Peyer's patch (tissue), 4 donors: ENCODE measurements at regions not wholly inside any gene's neighbourhood (a gene's known extent, or its start where the extent isn't known, plus 50 kb on each side); places are given as distances from the start of the nearest gene placed in this dataset.

ENCODE experiments used
- POLR2A ChIP-seq, 2 donors: fragments of 450-650 bp; IDR thresholded peaks; one replicate each; pipeline ENCODE4 v1.5.1; 2017; ENCODE audit warnings: antibody characterized with exemption in 2 of 2, mild to moderate bottlenecking in 2 of 2, moderate library complexity in 2 of 2
- TF ChIP-seq, protein P1 (sequence below), 6 experiments: fragments of 450-650 bp in 4 of 6; fragments of 200-600 bp in 2 of 6; sonication (generic) in 1 of 6; IDR thresholded peaks; one replicate each; pipeline ENCODE4 v1.5.1; 2017 to 2019; ENCODE audit warnings: antibody characterized with exemption in 6 of 6, mild to moderate bottlenecking in 3 of 6, moderate library complexity in 1 of 6

DNA sequence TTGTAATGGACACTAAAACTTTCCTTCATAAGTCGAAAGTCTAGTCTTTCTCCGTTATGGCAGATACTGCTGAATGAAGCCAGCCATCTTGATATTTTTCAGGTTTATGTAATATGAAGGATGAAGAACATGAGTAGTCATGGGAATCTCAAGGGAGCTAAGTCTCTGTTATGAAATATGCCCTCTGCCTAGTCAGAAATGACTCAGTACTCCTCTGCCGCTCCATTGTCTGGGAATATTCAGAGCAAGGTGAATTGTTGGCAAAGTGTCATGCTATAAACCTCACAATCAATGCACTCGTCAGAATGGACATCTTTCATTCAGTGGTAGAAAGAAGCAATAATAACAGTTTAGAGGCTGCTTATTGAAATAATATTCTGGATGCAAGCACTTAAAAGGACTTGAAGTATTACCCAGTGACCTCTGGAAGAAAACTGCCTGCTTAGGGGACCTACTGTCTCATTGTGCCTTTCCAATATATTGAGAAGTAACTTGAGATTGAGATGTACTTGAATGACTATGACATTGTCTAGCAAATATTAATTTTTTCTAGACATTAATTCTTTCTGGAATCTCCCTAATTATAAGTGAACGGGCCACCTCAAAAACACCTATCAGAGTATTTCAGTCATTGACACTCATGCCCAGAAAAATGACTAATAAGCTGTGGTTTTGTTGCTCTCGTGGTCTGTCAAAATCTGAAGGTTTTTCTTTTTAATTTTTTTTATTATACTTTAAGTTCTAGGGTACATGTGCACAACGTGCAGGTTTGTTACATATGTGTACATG, 1011.5 kb upstream of the ACO1 start:
- TF ChIP-seq, protein P1, sequence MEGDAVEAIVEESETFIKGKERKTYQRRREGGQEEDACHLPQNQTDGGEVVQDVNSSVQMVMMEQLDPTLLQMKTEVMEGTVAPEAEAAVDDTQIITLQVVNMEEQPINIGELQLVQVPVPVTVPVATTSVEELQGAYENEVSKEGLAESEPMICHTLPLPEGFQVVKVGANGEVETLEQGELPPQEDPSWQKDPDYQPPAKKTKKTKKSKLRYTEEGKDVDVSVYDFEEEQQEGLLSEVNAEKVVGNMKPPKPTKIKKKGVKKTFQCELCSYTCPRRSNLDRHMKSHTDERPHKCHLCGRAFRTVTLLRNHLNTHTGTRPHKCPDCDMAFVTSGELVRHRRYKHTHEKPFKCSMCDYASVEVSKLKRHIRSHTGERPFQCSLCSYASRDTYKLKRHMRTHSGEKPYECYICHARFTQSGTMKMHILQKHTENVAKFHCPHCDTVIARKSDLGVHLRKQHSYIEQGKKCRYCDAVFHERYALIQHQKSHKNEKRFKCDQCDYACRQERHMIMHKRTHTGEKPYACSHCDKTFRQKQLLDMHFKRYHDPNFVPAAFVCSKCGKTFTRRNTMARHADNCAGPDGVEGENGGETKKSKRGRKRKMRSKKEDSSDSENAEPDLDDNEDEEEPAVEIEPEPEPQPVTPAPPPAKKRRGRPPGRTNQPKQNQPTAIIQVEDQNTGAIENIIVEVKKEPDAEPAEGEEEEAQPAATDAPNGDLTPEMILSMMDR (IDR thresholded peaks at IDR 0.05), result no peak
- no peak for TF ChIP-seq POLR2A (IDR thresholded peaks at IDR 0.05)
